SJSA1 (cell line): ENCODE measurements at regions not wholly inside any gene's neighbourhood (a gene's known extent, or its start where the extent isn't known, plus 50 kb on each side); places are given as distances from the start of the nearest gene placed in this dataset.

Source experiments
- DNase-seq, 2 experiments: peaks; one replicate each; pipeline ENCODE4 v3.0.0-alpha.2; 2015 to 2020; ENCODE audit warnings: low spot score in 2 of 2, low read depth in 1 of 2
- H3K27ac ChIP-seq: fragments of 250-450 bp; sonication (Bioruptor Pico); 2 replicates; pipeline ENCODE4 v1.5.1; 2020; ENCODE audit warnings: mild to moderate bottlenecking, moderate library complexity
- H3K27me3 ChIP-seq: fragments of 250-450 bp; sonication (Bioruptor Pico); replicated peaks from 2 replicates; pipeline ENCODE4 v1.5.1; 2020; ENCODE audit warnings: mild to moderate bottlenecking, moderate library complexity
- H3K36me3 ChIP-seq: fragments of 250-450 bp; sonication (Bioruptor Pico); 2 replicates; pipeline ENCODE4 v1.5.1; 2020; ENCODE audit warnings: mild to moderate bottlenecking
- H3K4me1 ChIP-seq: fragments of 250-450 bp; sonication (Bioruptor Pico); replicated peaks from 2 replicates; pipeline ENCODE4 v1.6.1; 2021; ENCODE audit warnings: mild to moderate bottlenecking
- H3K4me3 ChIP-seq: fragments of 250-450 bp; sonication (Bioruptor Pico); 2 replicates; pipeline ENCODE4 v1.5.1; 2020; ENCODE audit warnings: mild to moderate bottlenecking
- H3K9me3 ChIP-seq: fragments of 250-450 bp; sonication (Bioruptor Pico); replicated peaks from 2 replicates; pipeline ENCODE4 v1.5.1; 2020; ENCODE audit warnings: mild to moderate bottlenecking

DNA sequence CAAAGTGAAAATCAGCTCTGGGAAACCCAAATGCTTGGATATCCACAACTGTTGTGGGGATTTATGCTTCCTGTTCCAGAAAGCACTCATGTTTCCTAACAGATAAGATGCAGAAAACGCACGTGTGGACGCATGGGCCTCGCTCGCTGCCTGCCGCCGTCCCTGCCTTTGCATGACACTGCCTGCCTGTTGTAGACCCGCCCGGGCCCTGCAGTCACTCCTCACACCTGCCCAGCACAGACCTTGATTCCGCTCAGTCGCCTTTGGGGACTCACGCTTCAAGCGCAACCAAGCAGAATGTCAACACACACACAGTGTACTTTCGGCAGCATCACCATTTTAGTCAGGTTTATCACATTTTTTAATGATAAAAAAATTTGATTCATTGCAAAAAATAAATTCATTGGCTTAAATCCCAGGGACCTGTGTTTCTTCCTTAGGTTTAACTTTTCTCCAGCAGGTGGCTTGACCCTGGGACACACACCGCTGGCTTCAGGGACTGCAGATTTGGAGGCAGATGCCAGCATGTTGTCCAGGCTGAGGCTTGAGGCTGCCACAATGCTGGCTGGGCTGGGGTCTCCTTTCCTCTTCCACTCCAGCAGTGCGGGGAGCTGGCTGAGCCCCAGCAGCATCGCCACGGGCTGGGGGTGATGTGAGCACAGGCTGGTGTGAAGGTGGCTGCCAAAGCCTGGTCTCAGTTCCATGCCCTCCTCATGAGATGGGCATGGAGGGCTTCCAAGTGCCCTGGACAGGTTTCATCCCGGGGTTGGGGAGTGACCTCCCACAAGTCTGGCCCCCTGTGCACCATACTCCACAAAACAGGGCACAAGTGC, 416.9 kb upstream of the IRX4 start:
- Histone ChIP-seq H3K36me3 (no peaks in the 10 kb centered on the region), H3K27ac (no peak overlapping the region), H3K4me1 (no peaks in the 10 kb centered on the region), H3K27me3 (no peaks in the 10 kb centered on the region), H3K4me3 (no peak overlapping the region), H3K9me3 (peaks cover 51% of the 10 kb centered on the region)
- DNase-seq, result no peak

DNA sequence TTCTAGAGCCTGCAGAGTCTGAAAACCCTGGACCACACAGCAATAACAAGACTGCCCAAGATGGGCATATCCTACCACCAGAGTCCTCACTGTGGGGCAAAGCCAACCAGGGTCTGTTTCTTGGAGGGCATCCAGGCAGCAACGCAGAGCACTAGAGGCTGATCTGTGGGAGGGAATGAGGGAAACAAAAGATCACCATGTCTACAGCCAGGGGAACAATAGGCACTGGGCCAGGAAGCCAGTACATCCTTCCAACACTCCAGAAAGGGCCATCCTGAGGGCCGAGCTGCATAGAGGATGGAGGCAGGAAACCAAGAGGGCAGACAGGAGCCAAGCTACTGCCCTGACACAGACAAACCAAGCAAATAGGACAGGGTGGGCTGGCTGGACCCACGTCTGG, 416.1 kb upstream of the IRX4 start:
- Histone ChIP-seq H3K4me1 (no peaks in the 10 kb centered on the region), H3K36me3 (no peaks in the 10 kb centered on the region), H3K27me3 (no peaks in the 10 kb centered on the region), H3K9me3 (peaks cover 43% of the 10 kb centered on the region), H3K4me3 (no peak overlapping the region), H3K27ac (no peak overlapping the region)
- DNase-seq, result no peak

DNA sequence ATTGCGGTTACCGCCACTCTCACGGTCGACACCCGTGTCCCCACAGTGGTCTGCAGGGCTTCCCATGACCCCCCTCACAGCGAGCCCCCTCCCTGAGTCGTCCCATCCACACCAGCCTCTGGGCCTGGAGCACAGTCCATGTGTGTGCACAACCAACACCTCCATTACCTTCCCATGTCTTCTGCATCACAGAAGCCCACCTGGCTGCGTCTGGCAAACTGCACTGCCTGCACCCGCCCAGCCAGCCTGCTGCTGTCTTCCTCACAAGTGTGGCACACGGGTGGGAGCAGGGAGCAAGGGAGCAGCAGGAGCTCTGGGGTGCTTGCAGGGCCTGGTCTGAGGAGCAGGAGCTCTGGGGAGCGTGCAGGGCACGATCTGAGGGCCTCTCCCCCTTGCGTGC, 415.3 kb upstream of the IRX4 start:
- Histone ChIP-seq H3K36me3 (no peaks in the 10 kb centered on the region), H3K9me3 (peaks cover 43% of the 10 kb centered on the region), H3K4me3 (no peak overlapping the region), H3K4me1 (no peaks in the 10 kb centered on the region), H3K27ac (no peak overlapping the region), H3K27me3 (no peaks in the 10 kb centered on the region)
- no peak for DNase-seq

DNA sequence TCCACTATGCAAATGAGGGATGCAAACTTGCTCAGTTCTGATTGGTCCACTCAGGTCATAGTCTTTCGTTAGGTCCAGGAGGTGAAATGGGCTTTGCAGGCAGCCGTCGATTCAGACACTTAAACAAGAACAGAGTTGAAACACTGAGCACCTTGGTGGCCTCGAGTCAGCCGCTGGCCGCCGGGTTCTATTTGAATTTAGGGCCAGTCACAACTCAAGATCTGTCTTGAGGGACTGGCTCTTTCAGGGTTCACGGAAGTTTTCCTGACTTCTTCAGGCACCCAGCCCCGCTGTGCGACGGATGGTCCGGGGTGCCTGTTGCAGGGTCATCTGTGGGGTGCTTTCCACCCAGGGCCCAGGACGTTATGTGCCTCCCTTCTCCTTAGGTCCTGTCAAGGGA, 412.8 kb upstream of the IRX4 start:
- no peaks in the 10 kb centered on the region for H3K4me1 ChIP-seq
- H3K9me3 ChIP-seq, result peaks cover 44% of the 10 kb centered on the region
- no peak for DNase-seq
- no peak overlapping the region for H3K4me3 ChIP-seq
- H3K27ac ChIP-seq, result no peak overlapping the region
- H3K27me3 ChIP-seq, result no peaks in the 10 kb centered on the region
- H3K36me3 ChIP-seq, result no peaks in the 10 kb centered on the region

DNA sequence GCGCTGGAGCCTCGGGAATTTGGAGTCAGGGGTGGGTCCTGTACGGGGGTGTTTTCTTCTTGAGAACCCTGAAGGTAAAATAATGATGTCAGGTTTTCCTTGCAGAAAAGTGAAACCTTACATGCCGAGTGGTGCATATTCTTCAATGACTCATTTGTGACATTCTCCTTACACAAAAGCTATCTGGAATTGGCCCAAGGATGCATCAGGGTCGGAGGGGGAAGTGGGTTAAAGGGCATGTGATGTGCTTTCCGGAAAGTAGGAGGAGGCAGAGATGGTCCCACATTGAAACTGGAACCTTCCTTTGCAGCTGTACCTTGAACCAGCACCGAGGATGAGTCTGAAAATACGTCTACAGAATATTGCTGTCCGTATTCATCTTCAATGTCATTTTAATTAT, 411.2 kb upstream of the IRX4 start:
- Histone ChIP-seq H3K4me3 (no peak overlapping the region), H3K9me3 (peaks cover 38% of the 10 kb centered on the region), H3K27me3 (no peaks in the 10 kb centered on the region), H3K27ac (no peak overlapping the region), H3K4me1 (no peaks in the 10 kb centered on the region), H3K36me3 (no peaks in the 10 kb centered on the region)
- no peak for DNase-seq

DNA sequence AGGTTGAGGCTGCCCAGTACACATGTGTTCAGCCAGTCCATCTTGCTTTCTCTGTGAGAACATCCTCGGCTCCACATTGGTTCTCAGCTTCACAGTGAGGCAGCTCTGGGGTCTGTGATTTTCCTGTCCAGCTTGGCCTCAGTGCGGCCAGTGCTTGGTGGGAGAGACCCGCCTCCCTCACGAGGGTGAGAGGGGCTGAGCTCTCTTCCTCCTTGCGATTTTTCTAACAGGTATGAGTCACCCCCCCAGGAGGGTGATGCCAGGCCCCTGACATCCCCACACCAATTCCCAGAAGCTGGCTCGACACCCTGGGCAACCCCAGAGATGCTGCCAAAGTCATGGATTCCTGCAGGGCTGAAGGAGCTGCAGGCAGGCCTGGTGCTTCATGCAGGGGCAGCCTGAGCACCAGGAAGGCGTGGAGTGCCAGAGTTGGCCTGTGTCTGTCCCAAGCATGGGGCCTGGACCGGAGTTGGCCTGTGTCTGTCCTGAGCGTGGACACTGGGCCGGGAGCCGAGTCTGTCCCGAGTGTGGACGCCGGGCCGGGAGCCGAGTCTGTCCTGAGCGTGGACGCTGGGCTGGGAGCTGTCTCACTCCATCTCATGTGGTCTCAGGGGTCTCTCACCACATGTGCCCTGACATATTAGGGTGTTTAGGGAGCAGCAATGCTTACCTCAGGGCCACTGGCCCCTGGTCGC, 408.6 kb upstream of the IRX4 start:
- Histone ChIP-seq H3K9me3 (peaks cover 42% of the 10 kb centered on the region), H3K4me1 (no peaks in the 10 kb centered on the region), H3K36me3 (no peaks in the 10 kb centered on the region), H3K4me3 (no peak overlapping the region), H3K27me3 (no peaks in the 10 kb centered on the region), H3K27ac (no peak overlapping the region)
- no peak for DNase-seq

DNA sequence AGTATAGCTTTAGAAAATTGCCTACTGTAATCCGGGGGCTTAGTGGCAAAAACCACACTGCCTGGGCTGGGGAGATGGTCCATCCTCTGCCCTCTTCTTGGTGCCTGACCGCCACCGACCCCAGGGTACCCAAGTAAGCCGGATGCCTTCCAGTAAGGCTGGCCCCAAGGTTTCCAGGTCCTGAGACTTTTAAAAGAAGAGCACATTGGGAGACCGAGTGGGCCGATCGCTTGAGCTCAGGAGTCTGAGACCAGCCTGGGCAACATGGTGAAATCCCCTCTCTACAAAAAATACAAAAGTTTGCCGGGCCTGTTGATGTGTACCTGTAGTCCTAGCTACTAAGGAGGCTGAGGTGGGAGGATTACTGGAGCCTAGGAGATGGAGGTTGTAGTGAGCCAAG, 406.7 kb upstream of the IRX4 start:
- Histone ChIP-seq H3K27me3 (no peaks in the 10 kb centered on the region), H3K9me3 (peaks cover 47% of the 10 kb centered on the region)
- no peak for DNase-seq

DNA sequence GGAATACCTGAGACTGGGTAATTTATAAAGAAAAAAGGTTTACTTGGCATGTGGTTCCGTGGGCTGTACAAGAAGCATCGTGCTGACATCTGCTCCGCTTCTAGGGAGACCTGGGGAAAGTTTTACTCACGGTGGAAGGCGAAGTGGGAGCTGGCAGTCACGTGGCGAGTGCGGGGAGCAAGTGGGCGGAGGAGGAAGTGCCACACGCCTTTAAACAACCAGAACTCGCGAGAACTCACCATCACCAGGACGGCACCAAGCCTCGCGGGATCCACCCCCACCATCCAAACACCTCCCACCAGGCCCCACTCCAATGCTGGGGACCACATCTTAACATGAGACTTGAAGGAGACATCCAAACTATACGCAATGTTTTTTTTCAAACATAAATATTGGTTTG, 406.2 kb upstream of the IRX4 start:
- H3K4me3 ChIP-seq, result no peak overlapping the region
- no peak overlapping the region for H3K27ac ChIP-seq
- no peak for DNase-seq
- peaks cover 50% of the 10 kb centered on the region for H3K9me3 ChIP-seq
- no peaks in the 10 kb centered on the region for H3K27me3 ChIP-seq
- H3K4me1 ChIP-seq, result no peaks in the 10 kb centered on the region
- H3K36me3 ChIP-seq, result no peaks in the 10 kb centered on the region

More for the DNA sequence above, 406.7 kb upstream of the IRX4 start:
- H3K4me3 ChIP-seq, result no peak overlapping the region
- H3K4me1 ChIP-seq, result no peaks in the 10 kb centered on the region
- no peaks in the 10 kb centered on the region for H3K36me3 ChIP-seq
- no peak overlapping the region for H3K27ac ChIP-seq

DNA sequence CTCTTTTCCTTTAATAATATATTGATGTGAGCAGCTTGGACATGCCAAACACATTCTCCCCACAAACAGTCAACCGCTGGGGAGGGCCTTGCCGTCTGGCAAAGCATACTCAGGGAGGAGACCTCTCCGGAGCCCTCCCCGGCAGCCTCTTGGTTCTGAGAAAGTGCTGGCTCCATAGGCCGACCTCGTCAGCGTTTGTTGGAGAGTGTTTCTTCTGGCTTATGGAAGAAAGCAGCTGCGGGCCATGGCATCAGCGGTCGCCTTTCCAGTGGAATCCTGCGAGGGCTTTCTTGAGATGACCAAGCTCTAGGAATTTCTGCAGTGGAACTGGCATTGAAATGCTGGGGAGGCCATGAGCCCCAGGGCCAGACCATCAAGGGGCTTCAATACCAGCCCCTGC, 405.7 kb upstream of the IRX4 start:
- no peaks in the 10 kb centered on the region for H3K36me3 ChIP-seq
- H3K9me3 ChIP-seq, result peaks cover 53% of the 10 kb centered on the region
- H3K27ac ChIP-seq, result no peak overlapping the region
- H3K4me3 ChIP-seq, result no peak overlapping the region
- no peaks in the 10 kb centered on the region for H3K27me3 ChIP-seq
- no peaks in the 10 kb centered on the region for H3K4me1 ChIP-seq
- DNase-seq, result no peak

DNA sequence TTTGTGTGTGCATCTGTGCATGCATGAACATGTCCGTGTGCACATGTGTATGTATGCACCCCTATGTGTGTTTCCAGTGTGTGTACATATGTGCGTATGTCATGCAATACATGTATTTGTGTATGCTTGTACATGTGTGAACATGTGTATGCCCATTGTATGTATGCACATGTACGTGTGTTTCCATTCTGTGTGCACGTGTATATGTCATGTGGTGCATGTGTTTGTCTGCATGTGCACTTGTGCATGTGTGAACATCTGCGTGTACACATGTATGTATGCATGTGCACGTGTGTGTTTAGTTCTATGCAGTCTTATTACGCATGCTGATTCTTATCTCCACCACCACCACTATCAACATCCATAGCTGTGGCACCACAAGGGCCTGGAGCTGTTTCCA, 403.5 kb upstream of the IRX4 start:
- DNase-seq, result no peak
- no peaks in the 10 kb centered on the region for H3K36me3 ChIP-seq
- no peak overlapping the region for H3K4me3 ChIP-seq
- H3K27ac ChIP-seq, result no peak overlapping the region
- peaks cover 50% of the 10 kb centered on the region for H3K9me3 ChIP-seq
- H3K27me3 ChIP-seq, result no peaks in the 10 kb centered on the region
- no peaks in the 10 kb centered on the region for H3K4me1 ChIP-seq

DNA sequence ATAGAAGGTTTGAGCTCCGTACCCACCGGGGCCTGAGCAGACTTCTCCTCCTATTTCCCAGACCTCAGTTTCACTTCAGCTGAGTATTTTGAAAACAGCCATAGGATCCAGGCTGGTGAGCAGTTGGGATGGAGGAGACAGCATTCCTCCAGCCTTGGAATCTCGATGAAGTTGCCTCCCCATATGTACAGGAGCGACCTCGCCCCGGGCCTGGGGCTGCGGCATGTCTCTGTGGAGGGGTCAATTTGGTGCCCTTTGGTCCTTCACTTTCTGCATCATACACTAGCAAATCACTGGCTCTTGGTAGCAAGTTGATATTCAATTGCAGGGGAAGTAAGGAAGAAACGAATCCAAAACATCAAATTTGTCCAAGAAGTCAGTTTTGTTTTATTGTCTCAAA, 402.0 kb upstream of the IRX4 start:
- Histone ChIP-seq H3K4me1 (no peaks in the 10 kb centered on the region), H3K4me3 (no peak overlapping the region), H3K36me3 (no peaks in the 10 kb centered on the region), H3K27ac (no peak overlapping the region), H3K9me3 (peaks cover 45% of the 10 kb centered on the region), H3K27me3 (no peaks in the 10 kb centered on the region)
- DNase-seq, result no peak

DNA sequence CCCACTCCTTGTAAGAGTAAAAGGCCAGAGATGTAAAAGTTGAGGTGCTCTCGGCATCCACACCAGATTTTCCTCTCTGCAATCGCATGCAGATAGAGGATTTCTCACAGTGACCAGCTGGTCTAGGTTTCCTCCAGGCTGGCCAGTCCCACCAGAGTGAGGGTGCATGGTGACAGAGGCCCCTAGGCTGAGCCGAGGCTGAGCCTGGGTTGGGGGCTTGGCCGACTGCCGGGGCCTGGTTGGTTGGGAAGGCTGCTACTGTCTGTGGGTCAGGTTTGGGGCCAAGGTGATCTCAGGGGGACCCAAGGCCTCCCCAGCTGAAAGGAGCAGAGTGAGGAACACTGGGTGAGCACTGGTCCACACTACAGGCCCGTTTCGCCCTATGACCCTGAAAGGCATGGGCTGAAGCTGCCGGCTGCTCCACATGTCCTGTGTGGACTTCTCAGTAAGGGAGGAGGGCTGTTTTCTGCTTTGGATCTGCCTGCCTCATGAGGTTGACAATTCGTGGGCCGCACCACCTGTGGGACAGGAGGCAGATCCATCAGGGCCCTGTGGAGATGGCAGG, 400.8 kb upstream of the IRX4 start:
- no peaks in the 10 kb centered on the region for H3K27me3 ChIP-seq
- H3K4me1 ChIP-seq, result no peaks in the 10 kb centered on the region
- no peak overlapping the region for H3K27ac ChIP-seq
- H3K4me3 ChIP-seq, result no peak overlapping the region
- no peak for DNase-seq
- peaks cover 42% of the 10 kb centered on the region for H3K9me3 ChIP-seq
- no peaks in the 10 kb centered on the region for H3K36me3 ChIP-seq

DNA sequence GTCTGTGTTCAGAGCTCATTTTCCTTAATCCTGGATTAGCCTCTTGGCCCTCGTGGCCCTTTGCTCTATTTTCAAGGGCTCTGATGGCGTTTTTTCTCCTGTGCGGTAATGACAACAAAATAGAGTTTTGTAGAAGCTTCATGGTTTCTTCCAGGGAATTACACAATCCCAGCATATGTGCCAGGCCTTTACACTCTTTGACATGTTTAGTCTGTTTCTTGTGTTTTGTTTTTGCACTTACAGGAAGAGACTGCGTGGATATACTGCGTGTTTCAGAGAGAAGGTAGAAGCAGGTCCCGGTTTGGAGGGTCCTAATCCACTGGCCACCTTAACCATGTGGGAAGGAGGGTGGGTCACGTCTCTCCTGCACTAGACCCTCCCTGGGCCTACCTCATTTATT, 400.2 kb upstream of the IRX4 start:
- Histone ChIP-seq H3K4me3 (no peak overlapping the region), H3K27ac (no peak overlapping the region), H3K9me3 (peaks cover 40% of the 10 kb centered on the region), H3K36me3 (no peaks in the 10 kb centered on the region), H3K4me1 (no peaks in the 10 kb centered on the region), H3K27me3 (no peaks in the 10 kb centered on the region)
- DNase-seq, result no peak

DNA sequence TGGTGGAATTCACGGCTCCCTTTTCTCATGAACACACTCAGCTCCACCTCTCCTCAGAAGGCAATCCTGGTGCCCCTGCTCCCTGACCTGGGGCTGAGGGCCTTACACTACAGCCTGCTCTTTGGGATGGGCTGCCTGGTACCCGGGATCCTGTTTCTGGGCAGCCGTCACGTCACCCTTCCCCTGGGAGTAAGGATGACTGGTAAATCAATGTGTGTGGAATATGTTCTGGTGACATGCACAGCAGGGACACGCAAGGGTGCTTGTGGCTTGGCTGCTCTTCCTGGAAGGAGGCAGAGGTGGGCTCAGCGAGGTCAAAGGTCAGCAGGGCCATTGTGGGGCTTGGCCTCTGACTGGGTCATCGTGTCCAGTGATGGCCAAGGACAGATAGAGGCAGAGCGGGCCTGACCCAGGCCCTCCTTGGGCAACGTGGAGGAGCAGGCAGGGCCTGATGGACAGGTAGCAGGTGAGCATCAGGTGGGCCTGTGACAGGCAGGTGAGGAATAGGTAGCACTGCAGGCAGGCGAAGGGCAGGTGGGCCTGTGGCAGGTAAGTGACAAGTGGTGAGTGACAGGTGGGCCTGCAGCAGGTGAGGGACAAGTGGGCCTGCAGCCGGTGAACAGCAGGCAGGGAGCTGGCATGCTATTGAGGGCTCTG, 399.4 kb upstream of the IRX4 start:
- Histone ChIP-seq H3K36me3 (no peaks in the 10 kb centered on the region), H3K9me3 (peaks cover 38% of the 10 kb centered on the region), H3K27ac (no peak overlapping the region), H3K4me3 (no peak overlapping the region), H3K27me3 (no peaks in the 10 kb centered on the region), H3K4me1 (no peaks in the 10 kb centered on the region)
- DNase-seq, result no peak
